ENCODE measurements at regions not wholly inside any gene's neighbourhood (a gene's known extent, or its start where the extent isn't known, plus 50 kb on each side); places are given as distances from the start of the nearest gene placed in this dataset.

DNA sequence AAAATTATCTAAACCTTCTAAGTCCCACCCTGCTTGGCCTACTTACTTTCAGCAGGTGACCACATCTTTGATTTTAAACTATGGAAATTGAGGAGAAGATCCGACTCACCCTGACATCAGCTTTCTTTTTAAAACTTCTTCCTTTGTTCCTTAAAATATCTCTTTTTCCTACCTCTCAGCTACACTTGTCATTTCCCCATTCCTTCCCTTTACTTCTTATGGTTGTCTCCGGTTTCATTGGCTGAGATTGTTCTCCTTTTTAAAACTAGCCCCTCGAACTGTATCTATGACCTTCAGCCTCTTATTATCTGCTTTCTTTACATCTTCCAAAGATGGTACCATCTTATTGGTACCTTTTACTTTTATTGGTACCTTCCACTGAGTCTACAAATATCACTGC lies 87.8 kb upstream of the NRIP1 start:
- Histone ChIP-seq H3K4me2 (ENCODE audit: control insufficient read depth, insufficient read depth) (no peak overlapping the region), H3K79me2 (ENCODE audit: control insufficient read depth, insufficient read depth, low read length) (no peaks in the 10 kb centered on the region), H3K4me1 (ENCODE audit: control insufficient read depth, insufficient read depth, low read length) (no peaks in the 10 kb centered on the region), H3K36me3 (ENCODE audit: control insufficient read depth in 2 of 2, insufficient read depth in 2 of 2, low read length in 1 of 2) (no peaks in the 10 kb centered on the region), H3K9ac (ENCODE audit: control insufficient read depth, insufficient read depth, low read length) (no peak overlapping the region), H3K27me3 (replicated peaks in 1 of 2; ENCODE audit: control insufficient read depth in 2 of 2, insufficient read depth in 2 of 2, low read length in 1 of 2) (no peaks in the 10 kb centered on the region), H4K20me1 (ENCODE audit: control insufficient read depth, insufficient read depth) (no peaks in the 10 kb centered on the region), H3K27ac (ENCODE audit: control insufficient read depth, insufficient read depth) (no peak overlapping the region), H3K4me3 (no peak overlapping the region), H3K9me3 (replicated peaks; ENCODE audit: control insufficient read depth, insufficient read depth, low read length) (no peaks in the 10 kb centered on the region; the same call in 2 of the 3 replicates), H2AFZ (ENCODE audit: control insufficient read depth, low read depth, low read length) (no peak overlapping the region)
- WGBS (ENCODE audit: insufficient coverage, insufficient replicate concordance, low lambda C conversion rate, missing lambda C conversion rate), result 8% methylated on average over 3 of the region's 3 CpGs
- DNase-seq (ENCODE audit: low read depth, low spot score), result no peak
- BruUV-seq (replicated peaks), result no TSS peak
- SMC1A ChIA-PET (ENCODE audit: uncharacterized antibody, unreplicated experiment), result no interaction called here
- intact Hi-C loops (cut with micrococcal nuclease; ENCODE audit: unreplicated experiment), result no loop called here
- POLR2A ChIA-PET, result no interaction called here
- no peak for FAIRE-seq
- CTCF ChIA-PET, result no interaction called here
- ATAC-seq, result no peak
- RAD21 ChIA-PET (ENCODE audit: unreplicated experiment), result no interaction called here
- TF ChIP-seq HDAC6 (IDR thresholded peaks at IDR 0.05; ENCODE audit: unreplicated experiment), result no peak
- TF ChIP-seq, protein P1, sequence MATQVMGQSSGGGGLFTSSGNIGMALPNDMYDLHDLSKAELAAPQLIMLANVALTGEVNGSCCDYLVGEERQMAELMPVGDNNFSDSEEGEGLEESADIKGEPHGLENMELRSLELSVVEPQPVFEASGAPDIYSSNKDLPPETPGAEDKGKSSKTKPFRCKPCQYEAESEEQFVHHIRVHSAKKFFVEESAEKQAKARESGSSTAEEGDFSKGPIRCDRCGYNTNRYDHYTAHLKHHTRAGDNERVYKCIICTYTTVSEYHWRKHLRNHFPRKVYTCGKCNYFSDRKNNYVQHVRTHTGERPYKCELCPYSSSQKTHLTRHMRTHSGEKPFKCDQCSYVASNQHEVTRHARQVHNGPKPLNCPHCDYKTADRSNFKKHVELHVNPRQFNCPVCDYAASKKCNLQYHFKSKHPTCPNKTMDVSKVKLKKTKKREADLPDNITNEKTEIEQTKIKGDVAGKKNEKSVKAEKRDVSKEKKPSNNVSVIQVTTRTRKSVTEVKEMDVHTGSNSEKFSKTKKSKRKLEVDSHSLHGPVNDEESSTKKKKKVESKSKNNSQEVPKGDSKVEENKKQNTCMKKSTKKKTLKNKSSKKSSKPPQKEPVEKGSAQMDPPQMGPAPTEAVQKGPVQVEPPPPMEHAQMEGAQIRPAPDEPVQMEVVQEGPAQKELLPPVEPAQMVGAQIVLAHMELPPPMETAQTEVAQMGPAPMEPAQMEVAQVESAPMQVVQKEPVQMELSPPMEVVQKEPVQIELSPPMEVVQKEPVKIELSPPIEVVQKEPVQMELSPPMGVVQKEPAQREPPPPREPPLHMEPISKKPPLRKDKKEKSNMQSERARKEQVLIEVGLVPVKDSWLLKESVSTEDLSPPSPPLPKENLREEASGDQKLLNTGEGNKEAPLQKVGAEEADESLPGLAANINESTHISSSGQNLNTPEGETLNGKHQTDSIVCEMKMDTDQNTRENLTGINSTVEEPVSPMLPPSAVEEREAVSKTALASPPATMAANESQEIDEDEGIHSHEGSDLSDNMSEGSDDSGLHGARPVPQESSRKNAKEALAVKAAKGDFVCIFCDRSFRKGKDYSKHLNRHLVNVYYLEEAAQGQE (IDR thresholded peaks at IDR 0.05; ENCODE audit: low read depth, low read length), result no peak
- no peak for TF ChIP-seq SMC3 (IDR thresholded peaks at IDR 0.05; ENCODE audit: borderline replicate concordance, low read length)
- no peak for TF ChIP-seq CHD1 (IDR thresholded peaks at IDR 0.05; ENCODE audit: low read depth, low read length)
- no peak for TF ChIP-seq IRF4 (IDR thresholded peaks at IDR 0.05; ENCODE audit: low read depth, low read length)
- TF ChIP-seq CBX5 (IDR thresholded peaks at IDR 0.05; ENCODE audit: low read depth), result no peak
- no peak for TF ChIP-seq GABPA (IDR thresholded peaks at IDR 0.05; ENCODE audit: low read depth)
- TF ChIP-seq, protein P2, sequence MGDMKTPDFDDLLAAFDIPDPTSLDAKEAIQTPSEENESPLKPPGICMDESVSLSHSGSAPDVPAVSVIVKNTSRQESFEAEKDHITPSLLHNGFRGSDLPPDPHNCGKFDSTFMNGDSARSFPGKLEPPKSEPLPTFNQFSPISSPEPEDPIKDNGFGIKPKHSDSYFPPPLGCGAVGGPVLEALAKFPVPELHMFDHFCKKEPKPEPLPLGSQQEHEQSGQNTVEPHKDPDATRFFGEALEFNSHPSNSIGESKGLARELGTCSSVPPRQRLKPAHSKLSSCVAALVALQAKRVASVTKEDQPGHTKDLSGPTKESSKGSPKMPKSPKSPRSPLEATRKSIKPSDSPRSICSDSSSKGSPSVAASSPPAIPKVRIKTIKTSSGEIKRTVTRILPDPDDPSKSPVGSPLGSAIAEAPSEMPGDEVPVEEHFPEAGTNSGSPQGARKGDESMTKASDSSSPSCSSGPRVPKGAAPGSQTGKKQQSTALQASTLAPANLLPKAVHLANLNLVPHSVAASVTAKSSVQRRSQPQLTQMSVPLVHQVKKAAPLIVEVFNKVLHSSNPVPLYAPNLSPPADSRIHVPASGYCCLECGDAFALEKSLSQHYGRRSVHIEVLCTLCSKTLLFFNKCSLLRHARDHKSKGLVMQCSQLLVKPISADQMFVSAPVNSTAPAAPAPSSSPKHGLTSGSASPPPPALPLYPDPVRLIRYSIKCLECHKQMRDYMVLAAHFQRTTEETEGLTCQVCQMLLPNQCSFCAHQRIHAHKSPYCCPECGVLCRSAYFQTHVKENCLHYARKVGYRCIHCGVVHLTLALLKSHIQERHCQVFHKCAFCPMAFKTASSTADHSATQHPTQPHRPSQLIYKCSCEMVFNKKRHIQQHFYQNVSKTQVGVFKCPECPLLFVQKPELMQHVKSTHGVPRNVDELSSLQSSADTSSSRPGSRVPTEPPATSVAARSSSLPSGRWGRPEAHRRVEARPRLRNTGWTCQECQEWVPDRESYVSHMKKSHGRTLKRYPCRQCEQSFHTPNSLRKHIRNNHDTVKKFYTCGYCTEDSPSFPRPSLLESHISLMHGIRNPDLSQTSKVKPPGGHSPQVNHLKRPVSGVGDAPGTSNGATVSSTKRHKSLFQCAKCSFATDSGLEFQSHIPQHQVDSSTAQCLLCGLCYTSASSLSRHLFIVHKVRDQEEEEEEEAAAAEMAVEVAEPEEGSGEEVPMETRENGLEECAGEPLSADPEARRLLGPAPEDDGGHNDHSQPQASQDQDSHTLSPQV (IDR thresholded peaks at IDR 0.05), result no peak
- TF ChIP-seq CREB1 (IDR thresholded peaks at IDR 0.05; ENCODE audit: low read depth), result no peak
- in situ Hi-C loops (cut with MboI), result no loop called here
